HG02759 (cell line): ENCODE measurements at regions not wholly inside any gene's neighbourhood (a gene's known extent, or its start where the extent isn't known, plus 50 kb on each side); places are given as distances from the start of the nearest gene placed in this dataset.

Experiments
- ATAC-seq: cut with Tn5 transposase; IDR thresholded peaks from one replicate; pipeline ENCODE4 v1.9.1; 2021; ENCODE audit warnings: mild to moderate bottlenecking, moderate library complexity; ENCODE audit not compliant: unreplicated experiment

DNA sequence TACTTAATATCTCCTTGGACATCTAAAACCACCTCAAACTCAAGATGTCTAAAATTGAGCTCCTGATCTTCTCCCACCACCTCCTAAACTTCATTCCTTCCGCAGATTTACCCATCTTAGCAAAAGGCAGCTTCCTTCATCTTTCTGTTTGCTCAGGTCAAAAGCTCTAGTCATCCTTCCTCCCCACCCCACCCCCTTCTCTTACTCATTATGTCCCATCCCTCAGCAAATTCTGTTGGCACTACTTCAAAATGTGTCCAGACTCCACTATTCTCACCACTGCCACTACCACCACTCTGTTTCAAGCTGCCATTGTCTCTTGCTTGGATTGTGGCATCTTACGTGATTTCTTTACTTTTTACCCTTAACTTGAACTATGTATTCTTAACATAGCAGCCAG is 59.2 kb upstream of the ZDHHC17 start:
- no peak for ATAC-seq

DNA sequence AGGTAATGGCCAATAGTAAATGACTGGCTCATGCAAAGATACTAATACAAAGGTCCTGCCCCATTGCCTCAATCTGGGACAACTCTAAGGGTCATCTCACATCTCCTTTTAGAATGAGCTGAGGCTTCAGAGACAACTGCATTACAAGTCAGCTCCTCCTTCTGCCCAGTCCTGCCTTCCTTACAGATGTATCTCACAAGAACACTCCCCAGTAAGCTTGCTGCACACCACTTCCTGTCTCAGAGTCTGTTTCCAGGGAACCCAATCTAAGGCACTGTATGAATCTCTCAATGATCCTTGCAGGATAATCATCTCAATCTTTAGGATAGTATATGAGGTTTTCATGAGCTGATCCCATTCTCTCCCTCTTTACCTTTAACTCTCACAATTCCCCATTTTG is 57.8 kb upstream of the ZDHHC17 start:
- no peak for ATAC-seq

DNA sequence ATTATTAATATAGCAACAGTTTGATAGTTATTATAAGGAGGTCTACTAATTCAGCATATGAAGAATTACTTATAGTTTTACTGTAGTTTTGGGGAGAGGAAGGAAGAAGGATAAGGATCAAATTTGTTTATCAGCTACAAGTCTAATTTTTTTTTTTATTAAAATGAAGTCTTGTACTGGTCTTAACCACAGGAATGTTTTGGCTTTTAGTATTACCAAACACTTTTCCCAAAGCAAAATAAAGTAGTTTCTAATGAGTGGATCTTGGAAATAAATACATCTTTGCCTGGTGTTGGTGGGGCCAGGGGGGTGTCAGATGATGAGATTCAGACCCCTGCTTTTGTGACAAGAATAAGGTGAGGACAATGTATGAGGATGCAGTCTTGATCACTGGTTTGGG is 57.2 kb upstream of the ZDHHC17 start:
- ATAC-seq: no peak

DNA sequence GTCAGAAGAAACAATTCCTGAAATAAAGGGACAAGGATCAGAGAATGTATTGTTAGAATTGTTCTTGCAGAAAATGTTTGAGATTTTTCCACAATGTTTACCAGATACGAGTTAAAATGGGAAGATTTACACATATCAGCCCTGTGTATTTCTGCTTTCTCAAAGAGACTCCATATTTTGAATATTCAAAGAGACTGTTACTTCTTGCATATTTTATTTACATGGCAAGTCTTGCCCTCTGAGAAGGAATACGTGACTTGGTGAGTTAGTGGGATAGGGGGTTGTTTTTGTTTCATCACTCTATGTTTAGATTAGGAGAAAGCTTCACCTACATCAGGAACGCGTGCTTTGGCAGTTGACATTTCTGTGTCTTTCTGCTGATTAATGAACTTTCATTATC is 56.1 kb upstream of the ZDHHC17 start:
- ATAC-seq: no peak

DNA sequence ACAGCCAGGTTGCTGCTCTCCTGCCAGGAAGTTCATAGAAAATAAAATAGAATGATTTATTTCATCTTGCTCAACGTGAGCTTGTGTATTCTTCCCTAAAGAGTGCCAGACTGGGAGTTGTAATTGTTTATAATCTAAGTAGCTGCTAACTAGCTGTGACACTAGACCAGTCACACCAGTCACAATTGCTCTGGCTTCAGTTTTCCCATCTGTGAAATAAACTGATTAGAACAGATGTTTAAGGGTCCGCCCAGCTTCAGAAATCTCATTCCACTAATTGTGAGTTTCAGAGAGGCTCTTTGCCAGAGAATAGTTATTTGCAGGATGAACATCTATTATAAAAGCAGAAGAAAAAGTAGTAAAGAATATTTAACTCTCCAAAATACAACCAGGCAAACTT is 55.6 kb upstream of the ZDHHC17 start:
- ATAC-seq: no peak

DNA sequence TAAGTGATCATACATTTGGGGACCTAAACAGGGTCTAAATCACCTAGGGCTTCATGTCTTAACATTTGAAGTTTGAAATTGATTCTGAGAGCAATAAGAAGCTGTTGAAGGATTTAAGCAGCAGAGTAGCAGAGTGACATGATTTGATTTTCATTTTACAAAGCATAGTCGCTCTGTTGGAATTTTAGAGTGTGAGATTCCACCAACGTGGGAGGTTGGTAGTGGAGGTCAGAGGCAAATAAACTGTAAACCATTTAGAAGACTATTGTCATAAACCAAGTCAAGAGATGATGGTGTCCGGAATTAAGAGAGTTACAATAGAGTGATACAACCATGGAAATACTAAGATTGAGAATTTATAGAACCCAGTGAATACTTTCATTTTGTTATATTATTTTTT is 52.7 kb upstream of the ZDHHC17 start:
- no peak for ATAC-seq

DNA sequence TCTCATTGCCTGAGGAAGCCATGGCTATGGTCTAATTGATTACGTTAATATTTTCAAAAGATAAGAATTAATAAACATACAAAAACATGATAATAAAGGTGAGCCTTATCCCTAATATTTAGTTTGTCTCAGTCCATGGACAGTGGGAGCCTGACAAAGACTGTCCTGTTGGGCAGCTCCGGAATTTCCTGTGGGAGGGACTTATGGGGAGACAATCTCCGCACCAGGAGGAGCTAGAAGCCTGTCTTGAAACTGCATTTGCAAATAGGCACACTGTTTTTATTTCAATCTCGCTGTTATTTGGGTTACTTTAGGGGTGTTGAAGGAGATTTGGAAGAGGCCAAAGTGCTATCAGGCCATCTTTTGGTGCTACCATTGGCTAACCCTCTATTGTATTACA is 50.8 kb upstream of the ZDHHC17 start:
- ATAC-seq: no peak

DNA sequence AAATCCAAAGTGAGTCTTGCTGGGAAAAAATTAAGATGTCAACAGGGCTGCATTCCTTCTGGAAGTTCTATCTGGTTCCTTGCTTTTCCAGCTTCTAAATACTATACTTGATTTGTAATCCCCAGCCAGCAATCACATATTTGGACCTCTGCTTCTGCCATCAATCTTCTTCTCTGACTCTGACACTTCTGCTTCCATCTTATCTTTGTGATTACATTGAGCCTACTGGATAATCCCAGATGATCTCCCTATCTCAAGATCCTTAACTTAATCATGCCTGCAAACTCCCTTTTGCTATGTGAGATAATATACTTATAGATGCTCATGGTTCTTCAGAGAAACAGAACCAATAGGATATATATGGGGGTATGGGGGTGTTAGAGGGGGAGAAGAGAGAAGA is 49.9 kb upstream of the ZDHHC17 start:
- ATAC-seq: no peak
